Keratinocyte (primary cell): ENCODE measurements at regions not wholly inside any gene's neighbourhood (a gene's known extent, or its start where the extent isn't known, plus 50 kb on each side); places are given as distances from the start of the nearest gene placed in this dataset.

Experiments used
- DNase-seq: peaks from one replicate; pipeline ENCODE4 v3.0.0-alpha.2; 2011; ENCODE audit warnings: low read depth, missing footprints, low spot score
- FAIRE-seq: peaks from 2 replicates; lab custom pipeline; 2011; peaks lifted over from hg19 to GRCh38; lab: Jason Lieb, UNC
- H2AFZ ChIP-seq: 2 replicates; pipeline ENCODE4 v1.6.0; 2012; ENCODE audit warnings: low read length, control low read depth, inconsistent platforms; ENCODE audit not compliant: control insufficient read depth
- H3K27ac ChIP-seq: 2 replicates; pipeline ENCODE4 v1.5.1; 2011; ENCODE audit warnings: low read length; ENCODE audit not compliant: control insufficient read depth, insufficient read depth
- H3K27me3 ChIP-seq: 3 replicates; pipeline ENCODE4 v1.6.0; 2011; ENCODE audit warnings: low read length; ENCODE audit not compliant: control insufficient read depth, insufficient read depth; ENCODE audit errors: extremely low read depth
- H3K36me3 ChIP-seq, 2 experiments: 2 replicates in 1 of 2; 3 replicates in 1 of 2; pipeline ENCODE4 v1.5.1; 2011; ENCODE audit warnings: low read length in 2 of 2, mild to moderate bottlenecking in 1 of 2; ENCODE audit not compliant: control insufficient read depth in 2 of 2, insufficient read depth in 2 of 2; ENCODE audit errors: extremely low read depth in 1 of 2
- H3K4me1 ChIP-seq: 3 replicates; pipeline ENCODE4 v1.5.1; 2011; ENCODE audit warnings: low read length; ENCODE audit not compliant: control insufficient read depth, insufficient read depth; ENCODE audit errors: extremely low read depth
- H3K4me2 ChIP-seq: 3 replicates; pipeline ENCODE4 v1.6.0; 2011; ENCODE audit warnings: low read depth, low read length; ENCODE audit not compliant: control insufficient read depth, insufficient read depth; ENCODE audit errors: extremely low read depth
- H3K4me3 ChIP-seq, 3 experiments: fragments of 200-600 bp in 1 of 3; sonication (generic) in 1 of 3; 2 replicates in 2 of 3; 3 replicates in 1 of 3; pipeline ENCODE4 v1.5.1; 2011 to 2016; ENCODE audit warnings: low read length in 3 of 3, mild to moderate bottlenecking in 3 of 3, control low read depth in 2 of 3, inconsistent platforms in 1 of 3, low read depth in 1 of 3, mixed read lengths in 1 of 3, mixed run types in 1 of 3, moderate library complexity in 1 of 3; ENCODE audit not compliant: control insufficient read depth in 2 of 3, insufficient read depth in 2 of 3; ENCODE audit errors: extremely low read depth in 1 of 3
- H3K79me2 ChIP-seq: 2 replicates; pipeline ENCODE4 v1.6.0; 2012; ENCODE audit warnings: low read length; ENCODE audit not compliant: control insufficient read depth, insufficient read depth
- H3K9ac ChIP-seq: 3 replicates; pipeline ENCODE4 v1.6.0; 2011; ENCODE audit warnings: low read length; ENCODE audit not compliant: control insufficient read depth, insufficient read depth; ENCODE audit errors: extremely low read depth
- H3K9me1 ChIP-seq: 3 replicates; pipeline ENCODE4 v1.6.0; 2011; ENCODE audit warnings: low read length; ENCODE audit not compliant: control insufficient read depth, insufficient read depth; ENCODE audit errors: extremely low read depth
- H3K9me3 ChIP-seq: 2 replicates; pipeline ENCODE4 v1.5.1; 2012; ENCODE audit warnings: low read depth, low read length; ENCODE audit not compliant: control insufficient read depth
- H4K20me1 ChIP-seq: 3 replicates; pipeline ENCODE4 v1.6.0; 2011; ENCODE audit warnings: low read length; ENCODE audit not compliant: control insufficient read depth, insufficient read depth; ENCODE audit errors: extremely low read depth
- CTCF ChIP-seq, 3 experiments: IDR thresholded peaks in 1 of 3; conservative IDR thresholded peaks in 1 of 3; optimal IDR thresholded peaks in 1 of 3; 2 replicates in 2 of 3; 3 replicates in 1 of 3; pipeline versions ENCODE3 to v1.5.1; 2011; ENCODE audit warnings: low read length in 3 of 3, mild to moderate bottlenecking in 3 of 3, moderate library complexity in 2 of 3, control low read depth in 1 of 3, inconsistent platforms in 1 of 3; ENCODE audit not compliant: insufficient read depth in 2 of 3; ENCODE audit errors: extremely low read depth in 1 of 3
- EZH2 ChIP-seq: IDR thresholded peaks from one replicate; pipeline ENCODE4 v1.6.1; 2012; ENCODE audit warnings: inconsistent platforms, mild to moderate bottlenecking, low read length, moderate library complexity
- dilution Hi-C: fragments of 300-500 bp; cut with MboI; formaldehyde crosslinking; loops from one replicate; pipeline ENCODE4 v1.7.0; 2020; ENCODE audit warnings: low sequenced_read_pairs; ENCODE audit not compliant: extremely low pct_ligation_motif_present

GRCh38 chr6:113578691-113579090 lies 278.5 kb upstream of the MARCKS start:
- FAIRE-seq, result no peak
- Histone ChIP-seq H3K9ac (no peak overlapping the region), H3K9me1 (no peaks in the 10 kb centered on the region), H2AFZ (no peak overlapping the region), H3K4me2 (no peak overlapping the region), H3K4me1 (no peaks in the 10 kb centered on the region), H3K36me3 (no peaks in the 10 kb centered on the region), H4K20me1 (no peaks in the 10 kb centered on the region), H3K27me3 (no peaks in the 10 kb centered on the region), H3K4me3 (no peak overlapping the region), H3K9me3 (peaks cover 3% of the 10 kb centered on the region), H3K27ac (no peak overlapping the region), H3K79me2 (no peaks in the 10 kb centered on the region)
- dilution Hi-C loops, result no loop called here
- TF ChIP-seq EZH2 (no peak), CTCF (optimal IDR thresholded peaks at IDR 0.05 in 1 of 3, IDR thresholded peaks at IDR 0.05 in 1 of 3, conservative IDR thresholded peaks at IDR 0.05 in 1 of 3; ENCODE audit: extremely low read depth in 1 of 3, insufficient read depth in 2 of 3, low read length in 3 of 3) (no peak)
- DNase-seq, result no peak

GRCh38 chr6:113584767-113585166 lies 272.4 kb upstream of the MARCKS start:
- FAIRE-seq (no peak), DNase-seq (no peak)
- no peak for TF ChIP-seq CTCF (optimal IDR thresholded peaks at IDR 0.05 in 1 of 3, IDR thresholded peaks at IDR 0.05 in 1 of 3, conservative IDR thresholded peaks at IDR 0.05 in 1 of 3; ENCODE audit: extremely low read depth in 1 of 3, insufficient read depth in 2 of 3, low read length in 3 of 3)
- TF ChIP-seq EZH2, result no peak

More at GRCh38 chr6:113584767-113585166, 272.4 kb upstream of the MARCKS start:
- H3K36me3 ChIP-seq, result no peaks in the 10 kb centered on the region
- H3K27ac ChIP-seq, result no peak overlapping the region
- no peak overlapping the region for H3K4me2 ChIP-seq
- dilution Hi-C loops, result no loop called here
- no peak overlapping the region for H2AFZ ChIP-seq
- H3K4me3 ChIP-seq, result no peak overlapping the region
- H3K9me3 ChIP-seq, result no peaks in the 10 kb centered on the region
- no peaks in the 10 kb centered on the region for H3K4me1 ChIP-seq
- H3K27me3 ChIP-seq, result no peaks in the 10 kb centered on the region
- H4K20me1 ChIP-seq, result no peaks in the 10 kb centered on the region
- H3K79me2 ChIP-seq, result no peaks in the 10 kb centered on the region
- no peak overlapping the region for H3K9ac ChIP-seq
- H3K9me1 ChIP-seq, result no peaks in the 10 kb centered on the region
